Keratinocyte (primary cell): ENCODE measurements at regions not wholly inside any gene's neighbourhood (a gene's known extent, or its start where the extent isn't known, plus 50 kb on each side); places are given as distances from the start of the nearest gene placed in this dataset.

Source experiments
- DNase-seq: peaks from one replicate; pipeline ENCODE4 v3.0.0-alpha.2; 2011; ENCODE audit warnings: low read depth, missing footprints, low spot score
- FAIRE-seq: peaks from 2 replicates; lab custom pipeline; 2011; peaks lifted over from hg19 to GRCh38; lab: Jason Lieb, UNC
- H2AFZ ChIP-seq: 2 replicates; pipeline ENCODE4 v1.6.0; 2012; ENCODE audit warnings: low read length, control low read depth, inconsistent platforms; ENCODE audit not compliant: control insufficient read depth
- H3K27ac ChIP-seq: 2 replicates; pipeline ENCODE4 v1.5.1; 2011; ENCODE audit warnings: low read length; ENCODE audit not compliant: control insufficient read depth, insufficient read depth
- H3K27me3 ChIP-seq: 3 replicates; pipeline ENCODE4 v1.6.0; 2011; ENCODE audit warnings: low read length; ENCODE audit not compliant: control insufficient read depth, insufficient read depth; ENCODE audit errors: extremely low read depth
- H3K36me3 ChIP-seq, 2 experiments: 2 replicates in 1 of 2; 3 replicates in 1 of 2; pipeline ENCODE4 v1.5.1; 2011; ENCODE audit warnings: low read length in 2 of 2, mild to moderate bottlenecking in 1 of 2; ENCODE audit not compliant: control insufficient read depth in 2 of 2, insufficient read depth in 2 of 2; ENCODE audit errors: extremely low read depth in 1 of 2
- H3K4me1 ChIP-seq: 3 replicates; pipeline ENCODE4 v1.5.1; 2011; ENCODE audit warnings: low read length; ENCODE audit not compliant: control insufficient read depth, insufficient read depth; ENCODE audit errors: extremely low read depth
- H3K4me2 ChIP-seq: 3 replicates; pipeline ENCODE4 v1.6.0; 2011; ENCODE audit warnings: low read depth, low read length; ENCODE audit not compliant: control insufficient read depth, insufficient read depth; ENCODE audit errors: extremely low read depth
- H3K4me3 ChIP-seq, 3 experiments: fragments of 200-600 bp in 1 of 3; sonication (generic) in 1 of 3; 2 replicates in 2 of 3; 3 replicates in 1 of 3; pipeline ENCODE4 v1.5.1; 2011 to 2016; ENCODE audit warnings: low read length in 3 of 3, mild to moderate bottlenecking in 3 of 3, control low read depth in 2 of 3, inconsistent platforms in 1 of 3, low read depth in 1 of 3, mixed read lengths in 1 of 3, mixed run types in 1 of 3, moderate library complexity in 1 of 3; ENCODE audit not compliant: control insufficient read depth in 2 of 3, insufficient read depth in 2 of 3; ENCODE audit errors: extremely low read depth in 1 of 3
- H3K79me2 ChIP-seq: 2 replicates; pipeline ENCODE4 v1.6.0; 2012; ENCODE audit warnings: low read length; ENCODE audit not compliant: control insufficient read depth, insufficient read depth
- H3K9ac ChIP-seq: 3 replicates; pipeline ENCODE4 v1.6.0; 2011; ENCODE audit warnings: low read length; ENCODE audit not compliant: control insufficient read depth, insufficient read depth; ENCODE audit errors: extremely low read depth
- H3K9me1 ChIP-seq: 3 replicates; pipeline ENCODE4 v1.6.0; 2011; ENCODE audit warnings: low read length; ENCODE audit not compliant: control insufficient read depth, insufficient read depth; ENCODE audit errors: extremely low read depth
- H3K9me3 ChIP-seq: 2 replicates; pipeline ENCODE4 v1.5.1; 2012; ENCODE audit warnings: low read depth, low read length; ENCODE audit not compliant: control insufficient read depth
- H4K20me1 ChIP-seq: 3 replicates; pipeline ENCODE4 v1.6.0; 2011; ENCODE audit warnings: low read length; ENCODE audit not compliant: control insufficient read depth, insufficient read depth; ENCODE audit errors: extremely low read depth
- EZH2 ChIP-seq: IDR thresholded peaks from one replicate; pipeline ENCODE4 v1.6.1; 2012; ENCODE audit warnings: inconsistent platforms, mild to moderate bottlenecking, low read length, moderate library complexity
- dilution Hi-C: fragments of 300-500 bp; cut with MboI; formaldehyde crosslinking; loops from one replicate; pipeline ENCODE4 v1.7.0; 2020; ENCODE audit warnings: low sequenced_read_pairs; ENCODE audit not compliant: extremely low pct_ligation_motif_present
- TF ChIP-seq, protein P1 (sequence below), 3 experiments: IDR thresholded peaks in 1 of 3; conservative IDR thresholded peaks in 1 of 3; optimal IDR thresholded peaks in 1 of 3; 2 replicates in 2 of 3; 3 replicates in 1 of 3; pipeline versions ENCODE3 to v1.5.1; 2011; ENCODE audit warnings: low read length in 3 of 3, mild to moderate bottlenecking in 3 of 3, moderate library complexity in 2 of 3, control low read depth in 1 of 3, inconsistent platforms in 1 of 3; ENCODE audit not compliant: insufficient read depth in 2 of 3; ENCODE audit errors: extremely low read depth in 1 of 3

DNA sequence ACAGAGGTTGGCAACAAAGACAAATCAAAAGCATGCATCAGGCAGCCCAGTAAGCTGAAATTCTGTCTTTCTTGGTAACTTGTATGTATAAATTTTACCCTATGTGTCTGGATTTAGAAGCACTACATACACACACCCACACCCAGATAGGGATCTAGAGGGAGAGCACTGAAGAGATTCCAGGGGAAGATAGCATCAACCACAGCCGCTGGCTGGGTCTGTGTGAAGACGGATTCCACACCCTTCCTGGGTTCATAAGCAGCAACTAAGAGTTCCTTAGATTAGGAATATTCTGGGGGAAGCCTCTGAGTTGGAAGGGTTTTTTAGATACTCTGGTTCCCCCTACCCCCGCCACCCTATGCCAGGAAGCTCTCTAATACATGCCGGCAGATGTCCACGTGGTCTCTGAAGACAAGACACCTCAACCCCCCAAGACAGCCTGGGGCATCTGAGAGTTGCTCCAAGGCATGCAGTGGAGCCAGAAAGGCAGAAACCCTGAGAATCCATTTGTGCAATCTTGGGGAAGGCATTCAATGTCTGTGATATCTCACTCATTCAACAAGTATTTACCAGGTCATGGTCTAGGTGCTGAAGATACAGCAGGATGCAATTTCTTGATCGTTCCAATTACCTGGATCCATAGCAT, 86.4 kb downstream of the NOG start:
- no peaks in the 10 kb centered on the region for H3K9me3 ChIP-seq
- dilution Hi-C loops: no loop called here
- no peaks in the 10 kb centered on the region for H3K79me2 ChIP-seq
- H3K9ac ChIP-seq: peak overlapping the region; percentile 20
- no peak for TF ChIP-seq EZH2
- TF ChIP-seq, protein P1, sequence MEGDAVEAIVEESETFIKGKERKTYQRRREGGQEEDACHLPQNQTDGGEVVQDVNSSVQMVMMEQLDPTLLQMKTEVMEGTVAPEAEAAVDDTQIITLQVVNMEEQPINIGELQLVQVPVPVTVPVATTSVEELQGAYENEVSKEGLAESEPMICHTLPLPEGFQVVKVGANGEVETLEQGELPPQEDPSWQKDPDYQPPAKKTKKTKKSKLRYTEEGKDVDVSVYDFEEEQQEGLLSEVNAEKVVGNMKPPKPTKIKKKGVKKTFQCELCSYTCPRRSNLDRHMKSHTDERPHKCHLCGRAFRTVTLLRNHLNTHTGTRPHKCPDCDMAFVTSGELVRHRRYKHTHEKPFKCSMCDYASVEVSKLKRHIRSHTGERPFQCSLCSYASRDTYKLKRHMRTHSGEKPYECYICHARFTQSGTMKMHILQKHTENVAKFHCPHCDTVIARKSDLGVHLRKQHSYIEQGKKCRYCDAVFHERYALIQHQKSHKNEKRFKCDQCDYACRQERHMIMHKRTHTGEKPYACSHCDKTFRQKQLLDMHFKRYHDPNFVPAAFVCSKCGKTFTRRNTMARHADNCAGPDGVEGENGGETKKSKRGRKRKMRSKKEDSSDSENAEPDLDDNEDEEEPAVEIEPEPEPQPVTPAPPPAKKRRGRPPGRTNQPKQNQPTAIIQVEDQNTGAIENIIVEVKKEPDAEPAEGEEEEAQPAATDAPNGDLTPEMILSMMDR (optimal IDR thresholded peaks at IDR 0.05 in 1 of 3, IDR thresholded peaks at IDR 0.05 in 1 of 3, conservative IDR thresholded peaks at IDR 0.05 in 1 of 3; ENCODE audit: extremely low read depth in 1 of 3, insufficient read depth in 2 of 3, low read length in 3 of 3): no peak
- H3K4me3 ChIP-seq: no peak overlapping the region
- DNase-seq (peak; percentile 36), FAIRE-seq (peak; percentile 93)
- peak overlapping the region; percentile 83 for H3K4me2 ChIP-seq
- H4K20me1 ChIP-seq: no peaks in the 10 kb centered on the region
- no peaks in the 10 kb centered on the region for H3K36me3 ChIP-seq
- H3K27ac ChIP-seq: peak overlapping the region; percentile 27
- no peaks in the 10 kb centered on the region for H3K9me1 ChIP-seq
- peaks cover 51% of the 10 kb centered on the region for H3K4me1 ChIP-seq
- no peak overlapping the region for H2AFZ ChIP-seq
- H3K27me3 ChIP-seq: no peaks in the 10 kb centered on the region

GRCh38 chr17:56680676-56681075, 87.2 kb downstream of the NOG start:
- no peaks in the 10 kb centered on the region for H3K27me3 ChIP-seq
- H3K9ac ChIP-seq: no peak overlapping the region
- dilution Hi-C loops: no loop called here
- no peak overlapping the region for H3K4me3 ChIP-seq
- no peaks in the 10 kb centered on the region for H3K79me2 ChIP-seq
- no peak for TF ChIP-seq EZH2
- TF ChIP-seq, protein P1 (optimal IDR thresholded peaks at IDR 0.05 in 1 of 3, IDR thresholded peaks at IDR 0.05 in 1 of 3, conservative IDR thresholded peaks at IDR 0.05 in 1 of 3; ENCODE audit: extremely low read depth in 1 of 3, insufficient read depth in 2 of 3, low read length in 3 of 3): no peak
- DNase-seq (no peak), FAIRE-seq (no peak)
- peak overlapping the region; percentile 83 for H3K4me2 ChIP-seq
- peaks cover 51% of the 10 kb centered on the region for H3K4me1 ChIP-seq
- no peaks in the 10 kb centered on the region for H3K36me3 ChIP-seq
- H2AFZ ChIP-seq: no peak overlapping the region
- H3K9me1 ChIP-seq: no peaks in the 10 kb centered on the region
- H4K20me1 ChIP-seq: no peaks in the 10 kb centered on the region
- no peaks in the 10 kb centered on the region for H3K9me3 ChIP-seq
- H3K27ac ChIP-seq: peak overlapping the region; percentile 38
